ENCODE measurements at regions not wholly inside any gene's neighbourhood (a gene's known extent, or its start where the extent isn't known, plus 50 kb on each side); places are given as distances from the start of the nearest gene placed in this dataset.

- Histone ChIP-seq H3K27ac (no peak overlapping the region), H3K4me1 (ENCODE audit: control insufficient read depth in 1 of 2, insufficient read depth in 1 of 2, low read depth in 1 of 2, low read length in 1 of 2) (no peaks in the 10 kb centered on the region), H3K27me3 (no peaks in the 10 kb centered on the region), H3K4me3 (ENCODE audit: low read depth in 1 of 2, low read length in 1 of 2) (no peak overlapping the region), H3K9me3 (no peaks in the 10 kb centered on the region), H3K36me3 (no peaks in the 10 kb centered on the region)
- TF ChIP-seq CTCF (IDR thresholded peaks at IDR 0.05): no peak
Observed at GRCh38 chr3:28922376-28922775, 358.5 kb upstream of the RBMS3 start.

- H3K27me3 ChIP-seq: no peaks in the 10 kb centered on the region
- no peak overlapping the region for H3K27ac ChIP-seq
- no peak overlapping the region for H3K4me3 ChIP-seq (ENCODE audit: low read depth in 1 of 2, low read length in 1 of 2)
- H3K9me3 ChIP-seq: no peaks in the 10 kb centered on the region
- H3K4me1 ChIP-seq (ENCODE audit: control insufficient read depth in 1 of 2, insufficient read depth in 1 of 2, low read depth in 1 of 2, low read length in 1 of 2): no peaks in the 10 kb centered on the region
- H3K36me3 ChIP-seq: no peaks in the 10 kb centered on the region
- no peak for TF ChIP-seq CTCF (IDR thresholded peaks at IDR 0.05)
Observed at GRCh38 chr3:28923994-28924393, 356.9 kb upstream of the RBMS3 start.

GRCh38 chr3:28924744-28925360, 356.0 kb upstream of the RBMS3 start:
- Histone ChIP-seq H3K27ac (no peak overlapping the region), H3K4me3 (ENCODE audit: low read depth in 1 of 2, low read length in 1 of 2) (no peak overlapping the region), H3K27me3 (no peaks in the 10 kb centered on the region), H3K36me3 (no peaks in the 10 kb centered on the region), H3K4me1 (ENCODE audit: control insufficient read depth in 1 of 2, insufficient read depth in 1 of 2, low read depth in 1 of 2, low read length in 1 of 2) (no peaks in the 10 kb centered on the region), H3K9me3 (no peaks in the 10 kb centered on the region)
- TF ChIP-seq CTCF (IDR thresholded peaks at IDR 0.05): no peak

GRCh38 chr3:28933337-28933736, 347.5 kb upstream of the RBMS3 start:
- no peaks in the 10 kb centered on the region for H3K27me3 ChIP-seq
- H3K36me3 ChIP-seq: no peaks in the 10 kb centered on the region
- TF ChIP-seq CTCF (IDR thresholded peaks at IDR 0.05): no peak
- H3K9me3 ChIP-seq: no peaks in the 10 kb centered on the region
- H3K4me3 ChIP-seq (ENCODE audit: low read depth in 1 of 2, low read length in 1 of 2): no peak overlapping the region
- H3K4me1 ChIP-seq (ENCODE audit: control insufficient read depth in 1 of 2, insufficient read depth in 1 of 2, low read depth in 1 of 2, low read length in 1 of 2): no peaks in the 10 kb centered on the region
- no peak overlapping the region for H3K27ac ChIP-seq

- H3K27me3 ChIP-seq: no peaks in the 10 kb centered on the region
- no peak for TF ChIP-seq CTCF (IDR thresholded peaks at IDR 0.05)
- H3K9me3 ChIP-seq: no peaks in the 10 kb centered on the region
- no peak overlapping the region for H3K27ac ChIP-seq
- no peaks in the 10 kb centered on the region for H3K36me3 ChIP-seq
- no peak overlapping the region for H3K4me3 ChIP-seq (ENCODE audit: low read depth in 1 of 2, low read length in 1 of 2)
- no peaks in the 10 kb centered on the region for H3K4me1 ChIP-seq (ENCODE audit: control insufficient read depth in 1 of 2, insufficient read depth in 1 of 2, low read depth in 1 of 2, low read length in 1 of 2)
Observed at GRCh38 chr3:28934126-28934813, 346.6 kb upstream of the RBMS3 start.
